WTC11 (cell line): ENCODE measurements at regions not wholly inside any gene's neighbourhood (a gene's known extent, or its start where the extent isn't known, plus 50 kb on each side); places are given as distances from the start of the nearest gene placed in this dataset.

ENCODE experiments used
- ATAC-seq: fragments of 200-7000 bp; cut with Tn5 transposase; 2 replicates; pipeline ENCODE4 v1.10.0; 2021; ENCODE audit warnings: mild to moderate bottlenecking, moderate library complexity
- CTCF ChIA-PET: fragments of 300-600 bp; sonication (Branson Sonifier 250); formaldehyde crosslinking; loops from one replicate; lab custom pipeline; 2021; ENCODE audit warnings: antibody characterized with exemption; lab: Charles Lee
- POLR2A ChIA-PET: fragments of 350-600 bp; sonication (Branson Sonifier 250); formaldehyde crosslinking; loops from one replicate; lab custom pipeline; 2021; ENCODE audit warnings: antibody characterized with exemption; lab: Charles Lee
- DNase-seq: peaks from one replicate; pipeline ENCODE4 v3.0.0; 2021; ENCODE audit warnings: low spot score
- H3K27ac Mint-ChIP-seq: 2 replicates; pipeline ENCODE4 v1.8.0; 2021; ENCODE audit warnings: mixed read lengths
- H3K27me3 Mint-ChIP-seq: 2 replicates; pipeline ENCODE4 v1.8.0; 2021; ENCODE audit warnings: low read depth, mild to moderate bottlenecking, moderate library complexity, mixed read lengths
- H3K36me3 Mint-ChIP-seq: 2 replicates; pipeline ENCODE4 v1.8.0; 2021; ENCODE audit warnings: mixed read lengths
- H3K4me1 Mint-ChIP-seq: 2 replicates; pipeline ENCODE4 v1.8.0; 2022; ENCODE audit warnings: mixed read lengths
- H3K4me3 Mint-ChIP-seq: 2 replicates; pipeline ENCODE4 v1.8.0; 2021; ENCODE audit warnings: mild to moderate bottlenecking, moderate library complexity, mixed read lengths
- H3K9me3 Mint-ChIP-seq: 2 replicates; pipeline ENCODE4 v1.8.0; 2021; ENCODE audit warnings: mixed read lengths
- CREB1 ChIP-seq: sonication (generic); formaldehyde crosslinking; IDR thresholded peaks from 2 replicates; pipeline ENCODE4 v1.8.0; 2023; ENCODE audit warnings: mild to moderate bottlenecking, missing genetic modification reagents
- CREM ChIP-seq: sonication (generic); formaldehyde crosslinking; IDR thresholded peaks from 2 replicates; pipeline ENCODE4 v1.8.1; 2022; ENCODE audit warnings: mild to moderate bottlenecking, missing genetic modification reagents, moderate library complexity
- GRHL2 ChIP-seq: fragments of 250-450 bp; sonication (Bioruptor Pico); IDR thresholded peaks from 2 replicates; pipeline ENCODE4 v1.8.0; 2022; ENCODE audit warnings: mild to moderate bottlenecking, moderate library complexity; ENCODE audit not compliant: insufficient replicate concordance, severe bottlenecking
- GTF2I ChIP-seq: fragments of 250-450 bp; sonication (Bioruptor Pico); conservative IDR thresholded peaks from 2 replicates; pipeline ENCODE4 v1.4.0; 2021; ENCODE audit warnings: mild to moderate bottlenecking
- HMGA2 ChIP-seq: fragments of 250-450 bp; sonication (Bioruptor Pico); IDR thresholded peaks from 2 replicates; pipeline ENCODE4 v1.4.0; 2021; ENCODE audit warnings: mild to moderate bottlenecking, moderate library complexity
- JUN ChIP-seq: sonication (generic); formaldehyde crosslinking; IDR thresholded peaks from 2 replicates; pipeline ENCODE4 v1.8.0; 2023; ENCODE audit warnings: mild to moderate bottlenecking, missing genetic modification reagents
- NFYB ChIP-seq: sonication (generic); formaldehyde crosslinking; conservative IDR thresholded peaks from 2 replicates; pipeline ENCODE4 v1.8.0; 2022; ENCODE audit warnings: low read depth, missing genetic modification reagents
- NR1H2 ChIP-seq: sonication (generic); formaldehyde crosslinking; IDR thresholded peaks from 2 replicates; pipeline ENCODE4 v1.9.0; 2021; ENCODE audit warnings: mild to moderate bottlenecking, moderate library complexity, missing genetic modification reagents
- PRRX2 ChIP-seq: fragments of 250-450 bp; sonication (Bioruptor Pico); IDR thresholded peaks from 2 replicates; pipeline ENCODE4 v1.8.0; 2021; ENCODE audit warnings: mild to moderate bottlenecking
- SMAD3 ChIP-seq: sonication (generic); formaldehyde crosslinking; IDR thresholded peaks from 2 replicates; pipeline ENCODE4 v1.8.0; 2022; ENCODE audit warnings: missing genetic modification reagents, mild to moderate bottlenecking, borderline replicate concordance
- SMAD4 ChIP-seq: sonication (generic); formaldehyde crosslinking; IDR thresholded peaks from 2 replicates; pipeline ENCODE4 v1.8.0; 2022; ENCODE audit warnings: mild to moderate bottlenecking, missing genetic modification reagents
- SOX15 ChIP-seq: fragments of 250-450 bp; sonication (Bioruptor Pico); IDR thresholded peaks from 2 replicates; pipeline ENCODE4 v1.9.0; 2021; ENCODE audit warnings: mild to moderate bottlenecking
- TP53 ChIP-seq: sonication (generic); formaldehyde crosslinking; IDR thresholded peaks from 2 replicates; pipeline ENCODE4 v1.8.1; 2023; ENCODE audit warnings: mild to moderate bottlenecking, missing genetic modification reagents
- ZBTB21 ChIP-seq: sonication (generic); formaldehyde crosslinking; IDR thresholded peaks from 2 replicates; pipeline ENCODE4 v1.8.1; 2023; ENCODE audit warnings: mild to moderate bottlenecking, missing genetic modification reagents, borderline replicate concordance
- ZNF121 ChIP-seq: sonication (generic); formaldehyde crosslinking; IDR thresholded peaks from 2 replicates; pipeline ENCODE4 v1.8.0; 2023; ENCODE audit warnings: missing genetic modification reagents
- ZNF232 ChIP-seq: sonication (generic); formaldehyde crosslinking; IDR thresholded peaks from 2 replicates; pipeline ENCODE4 v1.8.0; 2022; ENCODE audit warnings: mild to moderate bottlenecking, missing genetic modification reagents
- ZNF317 ChIP-seq: sonication (generic); formaldehyde crosslinking; IDR thresholded peaks from 2 replicates; pipeline ENCODE4 v1.8.1; 2023; ENCODE audit warnings: low read depth, mild to moderate bottlenecking, moderate library complexity, missing genetic modification reagents, borderline replicate concordance
- TF ChIP-seq, protein P1 (sequence below): fragments of 250-450 bp; sonication (Bioruptor Pico); IDR thresholded peaks from 2 replicates; pipeline ENCODE4 v1.9.0; 2021; ENCODE audit warnings: mild to moderate bottlenecking, borderline replicate concordance
- TF ChIP-seq, protein P2 (sequence below): fragments of 250-450 bp; sonication (Bioruptor Pico); IDR thresholded peaks from 2 replicates; pipeline ENCODE4 v1.8.0; 2021; ENCODE audit warnings: mild to moderate bottlenecking
- TF ChIP-seq, protein P3 (sequence below): sonication (generic); formaldehyde crosslinking; IDR thresholded peaks from 2 replicates; pipeline ENCODE4 v1.8.1; 2022; ENCODE audit warnings: low read depth, missing genetic modification reagents, borderline replicate concordance
- TF ChIP-seq, protein P4 (sequence below): sonication (generic); formaldehyde crosslinking; IDR thresholded peaks from 2 replicates; pipeline ENCODE4 v1.8.1; 2023; ENCODE audit warnings: mild to moderate bottlenecking, missing genetic modification reagents, moderate library complexity
- TF ChIP-seq, protein P5 (sequence below): sonication (generic); formaldehyde crosslinking; IDR thresholded peaks from 2 replicates; pipeline ENCODE4 v1.8.0; 2023; ENCODE audit warnings: mild to moderate bottlenecking, missing genetic modification reagents

DNA sequence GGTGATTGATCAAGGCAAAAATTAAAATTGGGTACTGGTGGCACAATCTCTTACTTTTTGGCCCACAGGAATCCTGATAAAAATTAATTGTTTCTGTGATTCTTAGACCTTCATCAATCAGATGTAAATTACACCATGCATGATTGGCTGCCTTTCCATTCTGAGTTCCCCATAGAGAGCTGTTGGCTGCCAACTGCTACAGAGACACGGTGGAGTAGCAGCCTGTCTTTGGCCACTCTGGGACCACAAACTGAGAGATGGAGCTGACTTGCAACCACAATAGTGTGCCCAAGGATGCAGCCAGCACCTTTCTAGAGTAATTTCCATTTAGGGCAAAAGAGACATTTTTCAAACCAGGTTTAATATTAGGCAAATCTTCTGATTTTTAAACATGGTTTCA, 274.3 kb upstream of the MMS22L start:
- H3K27me3 Mint-ChIP-seq: no peaks in the 10 kb centered on the region
- H3K4me1 Mint-ChIP-seq: no peaks in the 10 kb centered on the region
- ATAC-seq: peak; percentile 67
- no peak for DNase-seq
- H3K9me3 Mint-ChIP-seq: no peaks in the 10 kb centered on the region
- POLR2A ChIA-PET: no interaction called here
- H3K4me3 Mint-ChIP-seq: no peak overlapping the region
- no peaks in the 10 kb centered on the region for H3K36me3 Mint-ChIP-seq
- TF ChIP-seq PRRX2: no peak
- CTCF ChIA-PET: interaction anchor here (1.1 kb wide), 1 partner anchor 101 kb away, joined by 3 read pairs; no protein-coding TSS in a partner anchor
- H3K27ac Mint-ChIP-seq: no peak overlapping the region

DNA sequence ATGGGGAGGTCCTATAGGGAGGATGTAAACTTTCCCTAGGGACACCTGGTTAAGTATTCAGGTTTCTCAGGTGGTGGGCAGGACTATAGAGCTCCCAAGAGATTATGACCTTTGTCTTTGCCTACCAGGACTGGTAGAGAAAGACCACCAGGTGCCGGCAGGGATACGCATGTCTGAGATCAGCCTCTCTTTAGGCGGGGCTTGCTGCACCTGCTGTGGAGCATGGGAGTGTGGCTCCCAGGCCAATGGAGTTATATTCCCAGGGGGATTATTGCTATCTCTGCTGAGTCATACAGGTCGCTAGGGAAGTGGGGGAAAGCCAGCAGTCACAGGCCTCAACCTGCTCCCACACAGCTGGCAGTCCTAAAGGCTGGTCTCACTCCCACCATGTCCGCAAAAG, 280.5 kb upstream of the MMS22L start:
- TF ChIP-seq, protein P1, sequence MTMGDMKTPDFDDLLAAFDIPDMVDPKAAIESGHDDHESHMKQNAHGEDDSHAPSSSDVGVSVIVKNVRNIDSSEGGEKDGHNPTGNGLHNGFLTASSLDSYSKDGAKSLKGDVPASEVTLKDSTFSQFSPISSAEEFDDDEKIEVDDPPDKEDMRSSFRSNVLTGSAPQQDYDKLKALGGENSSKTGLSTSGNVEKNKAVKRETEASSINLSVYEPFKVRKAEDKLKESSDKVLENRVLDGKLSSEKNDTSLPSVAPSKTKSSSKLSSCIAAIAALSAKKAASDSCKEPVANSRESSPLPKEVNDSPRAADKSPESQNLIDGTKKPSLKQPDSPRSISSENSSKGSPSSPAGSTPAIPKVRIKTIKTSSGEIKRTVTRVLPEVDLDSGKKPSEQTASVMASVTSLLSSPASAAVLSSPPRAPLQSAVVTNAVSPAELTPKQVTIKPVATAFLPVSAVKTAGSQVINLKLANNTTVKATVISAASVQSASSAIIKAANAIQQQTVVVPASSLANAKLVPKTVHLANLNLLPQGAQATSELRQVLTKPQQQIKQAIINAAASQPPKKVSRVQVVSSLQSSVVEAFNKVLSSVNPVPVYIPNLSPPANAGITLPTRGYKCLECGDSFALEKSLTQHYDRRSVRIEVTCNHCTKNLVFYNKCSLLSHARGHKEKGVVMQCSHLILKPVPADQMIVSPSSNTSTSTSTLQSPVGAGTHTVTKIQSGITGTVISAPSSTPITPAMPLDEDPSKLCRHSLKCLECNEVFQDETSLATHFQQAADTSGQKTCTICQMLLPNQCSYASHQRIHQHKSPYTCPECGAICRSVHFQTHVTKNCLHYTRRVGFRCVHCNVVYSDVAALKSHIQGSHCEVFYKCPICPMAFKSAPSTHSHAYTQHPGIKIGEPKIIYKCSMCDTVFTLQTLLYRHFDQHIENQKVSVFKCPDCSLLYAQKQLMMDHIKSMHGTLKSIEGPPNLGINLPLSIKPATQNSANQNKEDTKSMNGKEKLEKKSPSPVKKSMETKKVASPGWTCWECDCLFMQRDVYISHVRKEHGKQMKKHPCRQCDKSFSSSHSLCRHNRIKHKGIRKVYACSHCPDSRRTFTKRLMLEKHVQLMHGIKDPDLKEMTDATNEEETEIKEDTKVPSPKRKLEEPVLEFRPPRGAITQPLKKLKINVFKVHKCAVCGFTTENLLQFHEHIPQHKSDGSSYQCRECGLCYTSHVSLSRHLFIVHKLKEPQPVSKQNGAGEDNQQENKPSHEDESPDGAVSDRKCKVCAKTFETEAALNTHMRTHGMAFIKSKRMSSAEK (CRISPR knock-in tag): no peak
- no peak for TF ChIP-seq SMAD3 (CRISPR knock-in tag)
- TF ChIP-seq, protein P2, sequence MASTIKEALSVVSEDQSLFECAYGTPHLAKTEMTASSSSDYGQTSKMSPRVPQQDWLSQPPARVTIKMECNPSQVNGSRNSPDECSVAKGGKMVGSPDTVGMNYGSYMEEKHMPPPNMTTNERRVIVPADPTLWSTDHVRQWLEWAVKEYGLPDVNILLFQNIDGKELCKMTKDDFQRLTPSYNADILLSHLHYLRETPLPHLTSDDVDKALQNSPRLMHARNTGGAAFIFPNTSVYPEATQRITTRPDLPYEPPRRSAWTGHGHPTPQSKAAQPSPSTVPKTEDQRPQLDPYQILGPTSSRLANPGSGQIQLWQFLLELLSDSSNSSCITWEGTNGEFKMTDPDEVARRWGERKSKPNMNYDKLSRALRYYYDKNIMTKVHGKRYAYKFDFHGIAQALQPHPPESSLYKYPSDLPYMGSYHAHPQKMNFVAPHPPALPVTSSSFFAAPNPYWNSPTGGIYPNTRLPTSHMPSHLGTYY: no peak
- no peak for TF ChIP-seq NR1H2 (CRISPR knock-in tag)
- TF ChIP-seq, protein P3, sequence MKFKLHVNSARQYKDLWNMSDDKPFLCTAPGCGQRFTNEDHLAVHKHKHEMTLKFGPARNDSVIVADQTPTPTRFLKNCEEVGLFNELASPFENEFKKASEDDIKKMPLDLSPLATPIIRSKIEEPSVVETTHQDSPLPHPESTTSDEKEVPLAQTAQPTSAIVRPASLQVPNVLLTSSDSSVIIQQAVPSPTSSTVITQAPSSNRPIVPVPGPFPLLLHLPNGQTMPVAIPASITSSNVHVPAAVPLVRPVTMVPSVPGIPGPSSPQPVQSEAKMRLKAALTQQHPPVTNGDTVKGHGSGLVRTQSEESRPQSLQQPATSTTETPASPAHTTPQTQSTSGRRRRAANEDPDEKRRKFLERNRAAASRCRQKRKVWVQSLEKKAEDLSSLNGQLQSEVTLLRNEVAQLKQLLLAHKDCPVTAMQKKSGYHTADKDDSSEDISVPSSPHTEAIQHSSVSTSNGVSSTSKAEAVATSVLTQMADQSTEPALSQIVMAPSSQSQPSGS (CRISPR knock-in tag): no peak
- TF ChIP-seq TP53 (CRISPR knock-in tag): no peak
- TF ChIP-seq, all 79 proteins: peak for 0
- ATAC-seq (peak; percentile 60), DNase-seq (no peak)
- no peaks in the 10 kb centered on the region for H3K36me3 Mint-ChIP-seq
- CTCF ChIA-PET: no interaction called here
- H3K9me3 Mint-ChIP-seq: 0 out of 2 replicates have a peak, but pooled peaks cover 3% of the 10 kb centered on the region
- 0 out of 2 replicates have a peak, but pooled peaks cover 2% of the 10 kb centered on the region for H3K4me1 Mint-ChIP-seq
- no peak overlapping the region for H3K27ac Mint-ChIP-seq
- no peak overlapping the region for H3K4me3 Mint-ChIP-seq
- H3K27me3 Mint-ChIP-seq: peaks cover 5% of the 10 kb centered on the region; the same call in 1 of the 2 replicates
- POLR2A ChIA-PET: no interaction called here

DNA sequence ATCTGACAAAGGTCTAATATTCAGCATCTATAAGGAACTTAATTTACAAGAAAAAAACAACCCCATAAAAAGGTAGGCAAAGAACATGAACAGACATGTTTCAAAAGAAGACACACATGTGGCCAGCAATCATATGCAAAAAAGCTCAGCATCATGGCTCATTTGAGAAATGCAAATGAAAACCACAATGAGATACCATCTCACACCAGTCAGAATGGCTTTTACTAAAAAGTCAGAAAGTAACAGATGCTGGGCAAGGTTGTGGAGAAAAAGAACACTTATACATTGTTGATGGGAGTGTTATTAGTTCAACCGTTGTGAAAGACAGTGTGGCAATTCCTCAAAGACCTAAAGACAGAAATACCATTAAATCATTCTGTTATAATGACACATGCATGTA, 289.9 kb upstream of the MMS22L start:
- ChIA-PET POLR2A (no interaction called here), CTCF (no interaction called here)
- Mint-ChIP-seq H3K27ac (no peak overlapping the region), H3K36me3 (no peaks in the 10 kb centered on the region), H3K4me3 (no peak overlapping the region), H3K27me3 (no peaks in the 10 kb centered on the region; the same call in 1 of the 2 replicates), H3K9me3 (no peaks in the 10 kb centered on the region), H3K4me1 (peaks cover 7% of the 10 kb centered on the region; the same call in 1 of the 2 replicates)
- ATAC-seq: no peak
- no peak for DNase-seq
- TF ChIP-seq, protein P4, sequence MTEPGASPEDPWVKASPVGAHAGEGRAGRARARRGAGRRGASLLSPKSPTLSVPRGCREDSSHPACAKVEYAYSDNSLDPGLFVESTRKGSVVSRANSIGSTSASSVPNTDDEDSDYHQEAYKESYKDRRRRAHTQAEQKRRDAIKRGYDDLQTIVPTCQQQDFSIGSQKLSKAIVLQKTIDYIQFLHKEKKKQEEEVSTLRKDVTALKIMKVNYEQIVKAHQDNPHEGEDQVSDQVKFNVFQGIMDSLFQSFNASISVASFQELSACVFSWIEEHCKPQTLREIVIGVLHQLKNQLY (CRISPR knock-in tag): no peak
- TF ChIP-seq SOX15 (CRISPR knock-in tag) (no peak), ZNF232 (CRISPR knock-in tag) (no peak), ZBTB21 (no peak), ZNF121 (CRISPR knock-in tag) (no peak), HMGA2 (no peak), SMAD4 (CRISPR knock-in tag) (no peak), CREB1 (CRISPR knock-in tag) (no peak), GTF2I (CRISPR knock-in tag) (no peak), CREM (no peak), NFYB (CRISPR knock-in tag) (no peak), JUN (CRISPR knock-in tag) (no peak), GRHL2 (no peak), ZNF317 (no peak)
- TF ChIP-seq, protein P5, sequence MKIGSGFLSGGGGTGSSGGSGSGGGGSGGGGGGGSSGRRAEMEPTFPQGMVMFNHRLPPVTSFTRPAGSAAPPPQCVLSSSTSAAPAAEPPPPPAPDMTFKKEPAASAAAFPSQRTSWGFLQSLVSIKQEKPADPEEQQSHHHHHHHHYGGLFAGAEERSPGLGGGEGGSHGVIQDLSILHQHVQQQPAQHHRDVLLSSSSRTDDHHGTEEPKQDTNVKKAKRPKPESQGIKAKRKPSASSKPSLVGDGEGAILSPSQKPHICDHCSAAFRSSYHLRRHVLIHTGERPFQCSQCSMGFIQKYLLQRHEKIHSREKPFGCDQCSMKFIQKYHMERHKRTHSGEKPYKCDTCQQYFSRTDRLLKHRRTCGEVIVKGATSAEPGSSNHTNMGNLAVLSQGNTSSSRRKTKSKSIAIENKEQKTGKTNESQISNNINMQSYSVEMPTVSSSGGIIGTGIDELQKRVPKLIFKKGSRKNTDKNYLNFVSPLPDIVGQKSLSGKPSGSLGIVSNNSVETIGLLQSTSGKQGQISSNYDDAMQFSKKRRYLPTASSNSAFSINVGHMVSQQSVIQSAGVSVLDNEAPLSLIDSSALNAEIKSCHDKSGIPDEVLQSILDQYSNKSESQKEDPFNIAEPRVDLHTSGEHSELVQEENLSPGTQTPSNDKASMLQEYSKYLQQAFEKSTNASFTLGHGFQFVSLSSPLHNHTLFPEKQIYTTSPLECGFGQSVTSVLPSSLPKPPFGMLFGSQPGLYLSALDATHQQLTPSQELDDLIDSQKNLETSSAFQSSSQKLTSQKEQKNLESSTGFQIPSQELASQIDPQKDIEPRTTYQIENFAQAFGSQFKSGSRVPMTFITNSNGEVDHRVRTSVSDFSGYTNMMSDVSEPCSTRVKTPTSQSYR (CRISPR knock-in tag): no peak
